ENCODE measurements at regions not wholly inside any gene's neighbourhood (a gene's known extent, or its start where the extent isn't known, plus 50 kb on each side); places are given as distances from the start of the nearest gene placed in this dataset.
"Not testable (repeated sequence)": the region's sequence is repeated elsewhere in the genome, so short reads cannot be mapped to it uniquely, and the experiment has no call there.

DNA sequence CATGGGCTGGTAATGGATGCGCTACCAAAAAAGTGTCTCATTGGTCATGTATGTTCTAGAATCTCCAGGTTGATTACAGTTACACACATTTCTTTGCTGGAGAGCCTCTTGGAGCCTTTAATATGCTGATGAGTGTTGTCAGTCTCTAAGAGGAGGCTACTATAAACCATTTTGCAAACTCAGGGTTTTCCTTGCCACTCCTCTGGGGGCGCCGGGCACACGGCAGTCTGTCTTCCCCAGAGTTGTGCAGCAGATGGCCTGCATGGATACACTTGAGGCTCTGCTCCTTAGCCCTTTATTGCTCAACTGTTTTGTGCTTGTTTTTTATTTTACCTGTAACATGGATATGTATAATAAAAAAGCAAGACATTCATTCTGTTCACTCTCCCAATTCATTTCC, 196.5 kb downstream of the ACTR3B start:
- Mint-ChIP-seq H3K27me3 (ENCODE audit: low read depth, unreplicated experiment) (peaks cover 5% of the 10 kb centered on the region), H3K27ac (ENCODE audit: unreplicated experiment) (no peak overlapping the region), H3K36me3 (ENCODE audit: low read depth, unreplicated experiment) (no peaks in the 10 kb centered on the region), H3K4me3 (ENCODE audit: unreplicated experiment) (no peak overlapping the region), H3K4me1 (ENCODE audit: low read depth, unreplicated experiment) (no peaks in the 10 kb centered on the region), H3K9me3 (ENCODE audit: unreplicated experiment) (peaks cover 3% of the 10 kb centered on the region)
- Histone ChIP-seq H3K9me3 (ENCODE audit: insufficient read depth, low read depth, low read length) (no peaks in the 10 kb centered on the region), H4K20me1 (ENCODE audit: insufficient read depth, low read length) (no peaks in the 10 kb centered on the region), H3K9ac (ENCODE audit: low read length) (no peak overlapping the region), H3K4me1 (ENCODE audit: insufficient read depth, low read length) (no peaks in the 10 kb centered on the region), H3K27me3 (ENCODE audit: insufficient read depth, low read length) (no peaks in the 10 kb centered on the region), H3K36me3 (ENCODE audit: insufficient read depth, low read length) (no peaks in the 10 kb centered on the region), H3K79me2 (ENCODE audit: insufficient read depth, low read length) (no peaks in the 10 kb centered on the region), H3K27ac (ENCODE audit: low read depth, low read length) (no peak overlapping the region), H3K4me2 (ENCODE audit: low read length) (no peak overlapping the region), H3K4me3 (ENCODE audit: insufficient read depth, low read depth, low read length) (no peak overlapping the region), H2AFZ (ENCODE audit: low read depth, low read length) (no peak overlapping the region)
- DNase-seq (ENCODE audit: low read depth) = no peak
- no peak for FAIRE-seq
- no peak for TF ChIP-seq EZH2 (IDR thresholded peaks at IDR 0.05; ENCODE audit: insufficient read depth, low read length)
- TF ChIP-seq, protein P1, sequence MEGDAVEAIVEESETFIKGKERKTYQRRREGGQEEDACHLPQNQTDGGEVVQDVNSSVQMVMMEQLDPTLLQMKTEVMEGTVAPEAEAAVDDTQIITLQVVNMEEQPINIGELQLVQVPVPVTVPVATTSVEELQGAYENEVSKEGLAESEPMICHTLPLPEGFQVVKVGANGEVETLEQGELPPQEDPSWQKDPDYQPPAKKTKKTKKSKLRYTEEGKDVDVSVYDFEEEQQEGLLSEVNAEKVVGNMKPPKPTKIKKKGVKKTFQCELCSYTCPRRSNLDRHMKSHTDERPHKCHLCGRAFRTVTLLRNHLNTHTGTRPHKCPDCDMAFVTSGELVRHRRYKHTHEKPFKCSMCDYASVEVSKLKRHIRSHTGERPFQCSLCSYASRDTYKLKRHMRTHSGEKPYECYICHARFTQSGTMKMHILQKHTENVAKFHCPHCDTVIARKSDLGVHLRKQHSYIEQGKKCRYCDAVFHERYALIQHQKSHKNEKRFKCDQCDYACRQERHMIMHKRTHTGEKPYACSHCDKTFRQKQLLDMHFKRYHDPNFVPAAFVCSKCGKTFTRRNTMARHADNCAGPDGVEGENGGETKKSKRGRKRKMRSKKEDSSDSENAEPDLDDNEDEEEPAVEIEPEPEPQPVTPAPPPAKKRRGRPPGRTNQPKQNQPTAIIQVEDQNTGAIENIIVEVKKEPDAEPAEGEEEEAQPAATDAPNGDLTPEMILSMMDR (IDR thresholded peaks at IDR 0.05; ENCODE audit: insufficient read depth, low read depth, low read length) = no peak

DNA sequence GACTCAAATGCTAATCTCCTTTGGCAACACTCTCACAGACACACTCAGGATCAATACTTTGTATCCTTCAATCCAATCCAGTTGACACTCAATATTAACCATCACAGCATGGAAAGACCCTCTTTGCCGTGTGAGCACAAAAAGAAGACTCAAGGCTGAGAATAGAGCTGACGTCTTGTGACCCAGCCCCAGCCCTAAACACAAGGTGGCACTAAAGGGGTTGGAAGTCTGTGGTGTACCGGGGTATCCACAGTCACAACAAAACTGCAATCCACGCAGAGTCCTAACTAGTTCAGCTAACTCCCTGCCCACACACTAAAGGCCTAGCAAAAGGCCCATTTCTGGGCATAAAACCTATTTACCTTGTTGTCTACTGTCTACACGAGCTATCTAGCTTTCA, 200.1 kb downstream of the ACTR3B start:
- Histone ChIP-seq H3K9me3 (ENCODE audit: insufficient read depth, low read depth, low read length) (no peaks in the 10 kb centered on the region), H3K79me2 (ENCODE audit: insufficient read depth, low read length) (no peaks in the 10 kb centered on the region), H3K27me3 (ENCODE audit: insufficient read depth, low read length) (no peaks in the 10 kb centered on the region), H3K4me1 (ENCODE audit: insufficient read depth, low read length) (no peaks in the 10 kb centered on the region), H3K27ac (ENCODE audit: low read depth, low read length) (no peak overlapping the region), H3K4me2 (ENCODE audit: low read length) (no peak overlapping the region), H3K36me3 (ENCODE audit: insufficient read depth, low read length) (no peaks in the 10 kb centered on the region), H3K4me3 (ENCODE audit: insufficient read depth, low read depth, low read length) (no peak overlapping the region), H3K9ac (ENCODE audit: low read length) (no peak overlapping the region), H2AFZ (ENCODE audit: low read depth, low read length) (no peak overlapping the region), H4K20me1 (ENCODE audit: insufficient read depth, low read length) (no peaks in the 10 kb centered on the region)
- Mint-ChIP-seq H3K4me3 (ENCODE audit: unreplicated experiment) (no peak overlapping the region), H3K27me3 (ENCODE audit: low read depth, unreplicated experiment) (peaks cover 5% of the 10 kb centered on the region), H3K9me3 (ENCODE audit: unreplicated experiment) (no peaks in the 10 kb centered on the region), H3K27ac (ENCODE audit: unreplicated experiment) (no peak overlapping the region), H3K4me1 (ENCODE audit: low read depth, unreplicated experiment) (no peaks in the 10 kb centered on the region), H3K36me3 (ENCODE audit: low read depth, unreplicated experiment) (no peaks in the 10 kb centered on the region)
- DNase-seq (ENCODE audit: low read depth) = no peak
- FAIRE-seq = no peak
- TF ChIP-seq, protein P1 (IDR thresholded peaks at IDR 0.05; ENCODE audit: insufficient read depth, low read depth, low read length) = no peak
- no peak for TF ChIP-seq EZH2 (IDR thresholded peaks at IDR 0.05; ENCODE audit: insufficient read depth, low read length)

DNA sequence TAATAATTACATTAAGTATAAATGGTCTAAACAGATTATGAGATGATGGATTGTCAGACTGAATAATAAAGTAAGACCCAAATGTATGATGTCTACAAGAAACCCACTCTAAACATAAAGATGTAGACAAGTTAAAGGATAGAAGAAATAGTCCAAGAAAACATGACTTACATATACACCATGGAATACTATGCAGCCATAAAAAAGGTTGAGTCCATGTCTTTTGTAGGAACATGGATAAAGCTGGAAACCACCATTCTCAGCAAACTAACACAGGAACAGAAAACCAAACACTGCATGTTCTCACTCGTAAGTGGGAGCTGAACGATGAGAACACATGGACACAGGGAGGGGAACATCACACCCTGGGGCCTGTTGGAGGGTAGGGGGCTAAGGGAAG, 202.2 kb downstream of the ACTR3B start:
- FAIRE-seq = not testable (repeated sequence)

More for the DNA sequence above, 202.2 kb downstream of the ACTR3B start:
- not testable (repeated sequence) for H3K4me3 ChIP-seq (ENCODE audit: insufficient read depth, low read depth, low read length); H3K27me3 ChIP-seq (ENCODE audit: insufficient read depth, low read length); H3K36me3 ChIP-seq (ENCODE audit: insufficient read depth, low read length); H3K27me3 Mint-ChIP-seq (ENCODE audit: low read depth, unreplicated experiment); H3K36me3 Mint-ChIP-seq (ENCODE audit: low read depth, unreplicated experiment); H3K27ac Mint-ChIP-seq (ENCODE audit: unreplicated experiment); H3K4me1 ChIP-seq (ENCODE audit: insufficient read depth, low read length); DNase-seq (ENCODE audit: low read depth); H3K9me3 Mint-ChIP-seq (ENCODE audit: unreplicated experiment); H4K20me1 ChIP-seq (ENCODE audit: insufficient read depth, low read length); H3K27ac ChIP-seq (ENCODE audit: low read depth, low read length); H3K9ac ChIP-seq (ENCODE audit: low read length); H2AFZ ChIP-seq (ENCODE audit: low read depth, low read length); H3K4me2 ChIP-seq (ENCODE audit: low read length); H3K4me3 Mint-ChIP-seq (ENCODE audit: unreplicated experiment); H3K9me3 ChIP-seq (ENCODE audit: insufficient read depth, low read depth, low read length); H3K4me1 Mint-ChIP-seq (ENCODE audit: low read depth, unreplicated experiment); H3K79me2 ChIP-seq (ENCODE audit: insufficient read depth, low read length)
